CMK (cell line): ENCODE measurements at regions not wholly inside any gene's neighbourhood (a gene's known extent, or its start where the extent isn't known, plus 50 kb on each side); places are given as distances from the start of the nearest gene placed in this dataset.
"Not testable (repeated sequence)": the region's sequence is repeated elsewhere in the genome, so short reads cannot be mapped to it uniquely, and the experiment has no call there.

ENCODE experiments used
- DNase-seq: peaks from one replicate; pipeline ENCODE4 v3.0.0-alpha.2; 2010; ENCODE audit warnings: low read depth

DNA sequence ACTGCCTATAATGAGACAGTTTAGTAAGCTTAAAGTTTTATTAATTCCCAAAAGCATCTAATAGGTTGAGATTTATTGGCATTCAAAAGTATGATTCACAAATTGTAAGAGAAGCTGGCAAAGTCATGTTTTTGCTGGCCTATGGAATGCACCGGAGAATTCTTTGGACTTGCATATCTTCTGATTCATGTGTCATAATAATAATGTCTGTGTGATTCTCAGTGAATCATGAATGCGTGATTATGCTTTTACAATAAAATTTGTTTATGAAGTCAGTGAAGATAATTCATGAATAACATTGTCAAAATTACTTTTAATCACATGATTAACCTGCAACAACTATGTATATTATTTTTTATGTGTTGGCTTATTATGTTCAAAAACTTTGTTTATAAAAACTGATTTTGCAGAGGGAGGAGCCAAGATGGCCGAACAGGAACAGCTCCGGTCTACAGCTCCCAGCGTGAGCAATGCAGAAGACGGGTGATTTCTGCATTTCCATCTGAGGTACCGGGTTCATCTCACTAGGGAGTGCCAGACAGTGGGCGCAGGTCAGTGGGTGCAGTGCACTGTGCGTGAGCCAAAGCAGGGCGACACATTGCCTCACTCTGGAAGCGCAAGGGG, 389.2 kb downstream of the SRGAP2C start:
- DNase-seq: not testable (repeated sequence)

DNA sequence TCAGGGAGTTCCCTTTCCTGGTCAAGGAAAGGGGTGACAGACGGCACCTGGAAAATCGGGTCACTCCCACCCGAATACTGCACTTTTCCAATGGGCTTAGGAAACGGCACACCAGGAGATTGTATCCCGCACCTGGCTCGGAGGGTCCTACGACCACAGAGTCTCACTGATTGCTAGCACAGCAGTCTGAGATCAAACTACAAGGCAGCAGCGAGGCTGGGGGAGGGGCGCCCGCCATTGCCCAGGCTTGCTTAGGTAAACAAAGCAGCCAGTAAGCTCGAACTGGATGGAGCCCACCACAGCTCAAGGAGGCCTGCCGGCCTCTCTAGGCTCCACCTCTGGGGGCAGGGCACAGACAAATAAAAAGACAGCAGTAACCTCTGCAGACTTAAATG, 389.7 kb downstream of the SRGAP2C start:
- DNase-seq: not testable (repeated sequence)

DNA sequence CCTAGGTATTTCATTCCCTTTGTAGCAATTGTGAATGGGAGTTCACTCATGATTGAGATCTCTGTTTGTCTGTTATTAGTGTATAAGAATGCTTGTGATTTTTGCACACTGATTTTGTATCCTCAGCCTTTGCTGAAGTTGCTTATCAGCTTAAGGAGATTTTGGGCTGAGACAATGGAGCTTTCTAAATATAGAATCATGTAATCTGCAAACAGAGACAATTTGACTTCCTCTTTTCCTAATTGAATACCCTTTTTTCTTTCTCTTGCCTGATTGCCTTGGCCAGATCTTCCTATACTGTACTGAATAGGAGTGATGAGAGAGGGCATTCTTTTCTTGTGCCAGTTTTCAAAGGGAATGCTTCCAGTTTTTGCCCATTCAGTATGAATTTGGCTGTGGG, 398.1 kb downstream of the SRGAP2C start:
- DNase-seq: not testable (repeated sequence)

DNA sequence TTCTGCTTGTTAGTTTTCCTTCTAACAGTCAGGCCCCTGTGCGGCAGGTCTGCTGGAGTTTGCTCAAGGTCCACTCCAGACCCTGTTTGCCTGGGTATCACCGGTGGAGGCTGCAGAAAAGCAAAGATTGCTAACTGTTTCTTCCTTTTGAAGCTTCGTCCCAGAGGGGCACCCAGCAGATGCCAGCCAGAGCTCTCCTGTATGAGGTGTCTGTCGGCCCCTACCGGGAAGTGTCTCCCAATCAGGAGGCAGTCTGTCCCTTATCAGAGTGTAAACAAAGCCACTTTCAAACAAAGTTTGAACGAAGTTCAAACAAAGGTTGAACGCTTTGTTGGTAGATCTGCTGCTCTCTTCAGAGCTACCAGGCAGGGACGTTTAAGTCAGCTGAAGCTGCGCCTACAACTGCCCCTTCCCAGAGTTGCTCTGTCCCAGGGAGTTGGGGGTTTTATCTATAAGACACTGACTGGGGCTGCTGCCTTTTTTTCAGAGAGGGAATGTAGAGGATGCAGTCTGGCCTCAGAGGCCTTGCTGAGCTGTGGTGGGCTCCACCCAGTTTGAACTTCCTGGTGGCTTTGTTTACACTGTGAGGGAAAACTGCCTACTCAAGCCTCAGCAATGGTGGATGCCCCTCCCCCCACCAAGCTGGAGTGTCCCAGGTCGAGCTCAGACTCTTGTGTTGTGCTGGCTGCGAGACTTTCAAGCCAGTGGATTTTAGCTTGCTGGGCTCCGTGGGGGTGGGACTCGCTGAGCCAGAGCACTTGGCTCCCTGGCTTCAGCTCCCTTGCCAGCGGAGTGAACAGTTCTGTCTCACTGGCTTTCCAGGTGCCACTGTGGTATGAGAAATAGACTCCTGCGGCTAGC, 401.8 kb downstream of the SRGAP2C start:
- peak; percentile 45 for DNase-seq

DNA sequence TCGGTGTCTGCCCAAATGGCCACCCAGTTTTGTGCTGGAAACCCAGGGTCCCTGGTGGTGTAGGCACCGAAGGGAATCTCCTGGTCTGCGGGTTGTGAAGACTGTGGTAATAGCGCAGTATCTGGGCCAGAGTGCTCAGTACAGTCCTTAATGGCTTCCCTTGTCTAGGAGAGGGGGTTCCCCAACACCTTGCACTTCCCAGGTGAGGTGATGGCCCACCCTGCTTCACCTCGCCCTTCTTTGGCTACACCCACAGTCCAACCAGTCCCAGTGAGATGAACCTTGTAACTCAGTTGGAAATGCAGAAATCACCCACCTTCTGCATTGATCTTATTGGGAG, 402.4 kb downstream of the SRGAP2C start:
- DNase-seq: no peak

DNA sequence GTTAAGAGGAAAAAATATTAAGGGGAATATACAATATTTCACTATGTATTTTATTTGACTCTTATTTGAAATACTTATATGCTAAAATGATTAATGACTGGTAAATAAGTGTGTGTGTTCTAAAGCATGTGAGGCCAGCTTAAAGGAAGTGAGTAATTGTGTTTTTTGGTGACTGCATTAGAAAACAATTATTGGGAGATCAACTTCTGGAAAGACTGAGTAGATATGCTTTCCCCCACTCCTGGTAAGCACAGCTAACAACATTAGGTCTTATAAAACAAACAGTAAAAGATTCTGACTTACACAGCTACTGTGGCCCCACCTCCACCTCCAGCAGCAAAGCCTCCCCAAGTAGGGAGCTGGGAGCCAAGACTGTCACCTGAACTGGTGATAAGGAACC, 403.0 kb downstream of the SRGAP2C start:
- DNase-seq: no peak

DNA sequence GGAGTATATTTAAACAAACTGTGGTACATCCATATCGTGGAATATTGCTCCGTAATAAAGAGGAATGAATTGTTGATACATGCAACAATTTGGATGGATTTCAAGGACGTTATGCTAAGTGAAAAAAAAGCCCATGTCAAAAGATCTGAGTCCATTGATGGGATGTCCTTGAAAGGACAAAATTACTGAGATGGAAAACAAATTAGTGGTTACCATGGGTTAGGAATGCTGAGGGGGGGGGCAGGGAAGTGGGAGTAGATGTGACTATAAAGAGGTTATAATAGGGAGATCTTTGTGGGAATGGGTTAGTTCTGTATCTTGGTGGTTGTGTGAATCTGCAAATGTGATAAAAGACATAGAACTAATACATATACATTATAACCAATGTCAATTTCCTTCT, 409.3 kb downstream of the SRGAP2C start:
- no peak for DNase-seq

DNA sequence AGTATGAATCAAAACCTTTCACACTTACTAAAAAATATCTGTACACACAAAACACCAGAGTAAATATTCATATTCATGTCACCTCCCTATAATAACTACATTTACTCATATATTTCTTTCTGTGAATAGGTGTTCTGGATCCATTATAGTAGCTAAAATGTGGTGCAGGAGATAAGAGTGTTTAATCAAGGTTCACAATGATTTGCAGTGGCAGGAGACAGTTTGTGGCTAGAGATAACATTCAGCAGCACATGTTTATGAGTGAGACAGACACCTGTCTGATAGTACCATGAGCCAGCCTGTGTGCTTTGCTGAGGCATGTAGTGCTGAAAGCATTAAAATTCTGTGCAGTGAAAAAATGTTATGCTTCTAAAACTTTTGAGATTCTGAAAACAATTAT, 410.3 kb downstream of the SRGAP2C start:
- peak; percentile 73 for DNase-seq

DNA sequence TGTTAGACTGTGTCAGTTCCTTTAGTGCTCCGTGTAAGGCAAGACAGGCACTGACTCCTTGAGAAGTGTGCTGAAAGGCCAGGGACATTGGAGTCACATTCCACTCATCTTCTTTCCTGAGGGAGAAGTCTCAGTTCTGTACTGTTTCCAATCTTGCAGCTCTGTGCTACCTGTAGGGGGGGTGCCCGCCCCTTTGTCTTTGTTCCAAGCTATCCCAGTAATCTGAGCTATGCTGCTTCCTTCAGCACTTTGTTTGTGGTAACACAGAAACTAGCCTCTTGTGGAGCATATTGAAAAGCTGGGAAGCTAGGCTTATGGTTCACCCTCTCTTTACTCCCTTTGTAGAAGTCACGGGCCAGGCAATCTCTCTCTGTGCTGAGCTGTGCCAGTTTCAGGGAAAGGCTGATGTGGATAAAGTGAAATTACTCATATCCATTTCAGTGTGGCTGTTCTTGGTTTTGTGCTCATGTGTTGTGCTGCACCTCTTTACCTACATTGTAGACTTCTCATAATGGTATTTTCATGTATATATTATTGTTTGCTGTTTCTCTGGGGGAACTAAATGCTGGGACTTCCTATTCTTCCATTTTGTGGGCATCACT, 420.2 kb downstream of the SRGAP2C start:
- DNase-seq: not testable (repeated sequence)

DNA sequence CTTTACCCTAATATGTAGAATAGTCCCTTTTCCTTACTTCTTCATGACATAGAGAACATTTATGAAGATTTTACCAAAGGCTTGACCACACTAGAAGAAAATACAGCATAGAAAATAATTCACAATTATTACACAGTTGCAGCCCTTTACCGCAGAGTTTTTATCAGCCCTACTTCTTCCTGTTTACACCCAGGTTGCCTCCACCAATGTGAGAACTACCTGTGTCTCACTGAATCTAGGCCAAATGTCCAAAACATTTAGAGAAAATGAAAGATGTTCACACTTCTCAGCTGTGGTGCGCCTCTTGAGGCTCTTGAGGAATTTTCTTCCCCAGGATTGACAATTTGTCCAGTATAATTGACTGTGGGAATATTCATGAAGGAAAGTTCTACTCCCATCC, 422.7 kb downstream of the SRGAP2C start:
- not testable (repeated sequence) for DNase-seq
